ENCODE measurements at regions not wholly inside any gene's neighbourhood (a gene's known extent, or its start where the extent isn't known, plus 50 kb on each side); places are given as distances from the start of the nearest gene placed in this dataset.

- TF ChIP-seq, protein P1, sequence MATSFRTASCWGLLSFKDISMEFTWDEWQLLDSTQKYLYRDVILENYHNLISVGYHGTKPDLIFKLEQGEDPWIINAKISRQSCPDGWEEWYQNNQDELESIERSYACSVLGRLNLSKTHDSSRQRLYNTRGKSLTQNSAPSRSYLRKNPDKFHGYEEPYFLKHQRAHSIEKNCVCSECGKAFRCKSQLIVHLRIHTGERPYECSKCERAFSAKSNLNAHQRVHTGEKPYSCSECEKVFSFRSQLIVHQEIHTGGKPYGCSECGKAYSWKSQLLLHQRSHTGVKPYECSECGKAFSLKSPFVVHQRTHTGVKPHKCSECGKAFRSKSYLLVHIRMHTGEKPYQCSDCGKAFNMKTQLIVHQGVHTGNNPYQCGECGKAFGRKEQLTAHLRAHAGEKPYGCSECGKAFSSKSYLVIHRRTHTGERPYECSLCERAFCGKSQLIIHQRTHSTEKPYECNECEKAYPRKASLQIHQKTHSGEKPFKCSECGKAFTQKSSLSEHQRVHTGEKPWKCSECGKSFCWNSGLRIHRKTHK (tag by site-specific recombination; IDR thresholded peaks at IDR 0.05) = no peak
- TF ChIP-seq, protein P2, sequence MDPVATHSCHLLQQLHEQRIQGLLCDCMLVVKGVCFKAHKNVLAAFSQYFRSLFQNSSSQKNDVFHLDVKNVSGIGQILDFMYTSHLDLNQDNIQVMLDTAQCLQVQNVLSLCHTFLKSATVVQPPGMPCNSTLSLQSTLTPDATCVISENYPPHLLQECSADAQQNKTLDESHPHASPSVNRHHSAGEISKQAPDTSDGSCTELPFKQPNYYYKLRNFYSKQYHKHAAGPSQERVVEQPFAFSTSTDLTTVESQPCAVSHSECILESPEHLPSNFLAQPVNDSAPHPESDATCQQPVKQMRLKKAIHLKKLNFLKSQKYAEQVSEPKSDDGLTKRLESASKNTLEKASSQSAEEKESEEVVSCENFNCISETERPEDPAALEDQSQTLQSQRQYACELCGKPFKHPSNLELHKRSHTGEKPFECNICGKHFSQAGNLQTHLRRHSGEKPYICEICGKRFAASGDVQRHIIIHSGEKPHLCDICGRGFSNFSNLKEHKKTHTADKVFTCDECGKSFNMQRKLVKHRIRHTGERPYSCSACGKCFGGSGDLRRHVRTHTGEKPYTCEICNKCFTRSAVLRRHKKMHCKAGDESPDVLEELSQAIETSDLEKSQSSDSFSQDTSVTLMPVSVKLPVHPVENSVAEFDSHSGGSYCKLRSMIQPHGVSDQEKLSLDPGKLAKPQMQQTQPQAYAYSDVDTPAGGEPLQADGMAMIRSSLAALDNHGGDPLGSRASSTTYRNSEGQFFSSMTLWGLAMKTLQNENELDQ (tag by site-specific recombination; IDR thresholded peaks at IDR 0.05; ENCODE audit: low read depth) = no peak
- TF ChIP-seq, protein P3, sequence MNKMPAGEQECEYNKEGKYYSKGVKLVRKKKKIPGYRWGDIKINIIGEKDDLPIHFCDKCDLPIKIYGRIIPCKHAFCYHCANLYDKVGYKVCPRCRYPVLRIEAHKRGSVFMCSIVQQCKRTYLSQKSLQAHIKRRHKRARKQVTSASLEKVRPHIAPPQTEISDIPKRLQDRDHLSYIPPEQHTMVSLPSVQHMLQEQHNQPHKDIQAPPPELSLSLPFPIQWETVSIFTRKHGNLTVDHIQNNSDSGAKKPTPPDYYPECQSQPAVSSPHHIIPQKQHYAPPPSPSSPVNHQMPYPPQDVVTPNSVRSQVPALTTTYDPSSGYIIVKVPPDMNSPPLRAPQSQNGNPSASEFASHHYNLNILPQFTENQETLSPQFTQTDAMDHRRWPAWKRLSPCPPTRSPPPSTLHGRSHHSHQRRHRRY (tag by site-specific recombination; IDR thresholded peaks at IDR 0.05) = no peak
- TF ChIP-seq SCRT2 (tag by site-specific recombination; IDR thresholded peaks at IDR 0.05) = no peak
- no peak for TF ChIP-seq KLF16 (tag by site-specific recombination; IDR thresholded peaks at IDR 0.05)
These were observed 146.9 kb upstream of the MYLIP start (continued) for GRCh38 chr6:15981956-15982355.

DNA sequence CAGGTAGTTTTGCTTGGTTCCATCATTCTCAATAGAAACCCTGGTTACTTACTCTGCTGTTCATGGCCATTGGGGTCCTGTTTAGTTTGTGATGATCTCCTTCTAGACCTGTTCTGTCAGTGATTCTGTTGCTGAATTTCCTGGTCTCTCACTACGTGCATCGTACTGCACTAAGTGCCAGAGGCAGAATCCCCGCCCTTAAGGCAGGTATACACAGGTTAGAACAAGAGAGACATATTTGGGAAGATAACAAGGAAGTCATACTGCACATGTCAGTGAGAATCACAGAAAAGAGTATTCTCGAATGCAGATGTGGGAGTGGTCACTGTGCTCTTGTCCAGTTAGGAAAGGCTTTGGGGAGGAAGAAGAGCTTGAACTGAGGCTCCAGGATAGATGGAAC, 148.1 kb upstream of the MYLIP start:
- ChIA-PET POLR2A (interaction anchor here (2.0 kb wide), 1 partner anchor 148 kb away, joined by 5 read pairs; the partner anchor contains the start of gene MYLIP), CTCF (no interaction called here)
- TF ChIP-seq ZNF391 (tag by site-specific recombination; IDR thresholded peaks at IDR 0.05; ENCODE audit: borderline replicate concordance, low read depth) (no peak), KLF9 (tag by site-specific recombination; IDR thresholded peaks at IDR 0.05; ENCODE audit: low read depth) (no peak)
- Histone ChIP-seq H3K27ac (ENCODE audit: extremely low read depth, low read depth, low read length) (no peak overlapping the region), H3K36me3 (ENCODE audit: control insufficient read depth in 2 of 2, insufficient read depth in 1 of 2, low read length in 2 of 2) (no peaks in the 10 kb centered on the region), H3K9me3 (ENCODE audit: control insufficient read depth, insufficient read depth, low read depth, low read length) (no peaks in the 10 kb centered on the region), H3K4me1 (ENCODE audit: control insufficient read depth, insufficient read depth, low read length) (no peaks in the 10 kb centered on the region), H3K4me3 (ENCODE audit: low read depth, low read length) (no peak overlapping the region)

DNA sequence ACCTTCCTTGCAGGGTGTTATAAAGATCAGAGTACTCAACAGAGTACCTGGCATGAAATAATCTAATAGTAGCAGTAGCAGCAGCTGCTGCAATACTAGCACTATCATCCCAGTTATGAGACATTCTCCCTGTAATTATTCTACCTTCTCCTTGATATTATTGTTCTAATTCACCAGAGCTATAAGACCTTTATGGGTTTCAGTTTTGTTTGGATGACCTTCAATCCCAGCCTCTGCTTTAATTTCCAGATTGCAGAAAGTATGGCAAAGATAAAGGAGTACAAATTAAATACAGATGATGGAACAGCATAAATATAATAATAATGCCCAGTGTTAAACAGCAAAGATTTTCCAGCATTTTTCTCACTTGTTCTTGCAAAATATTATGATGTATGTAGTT, 150.5 kb upstream of the MYLIP start:
- no peak overlapping the region for H3K4me3 ChIP-seq (ENCODE audit: low read depth, low read length)
- H3K4me1 ChIP-seq (ENCODE audit: control insufficient read depth, insufficient read depth, low read length) = no peaks in the 10 kb centered on the region
- no peak overlapping the region for H3K27ac ChIP-seq (ENCODE audit: extremely low read depth, low read depth, low read length)
- no peaks in the 10 kb centered on the region for H3K36me3 ChIP-seq (ENCODE audit: control insufficient read depth in 2 of 2, insufficient read depth in 1 of 2, low read length in 2 of 2)
- ChIA-PET POLR2A (no interaction called here), CTCF (interaction anchor here (0.7 kb wide), 2 partner anchors 12 to 257 kb away, joined by 3 read pairs; no protein-coding TSS in a partner anchor)
- TF ChIP-seq PATZ1 (tag by site-specific recombination; IDR thresholded peaks at IDR 0.05) (no peak), ZNF302 (tag by site-specific recombination; IDR thresholded peaks at IDR 0.05; ENCODE audit: low read depth) (no peak), ZNF10 (tag by site-specific recombination; IDR thresholded peaks at IDR 0.05) (no peak)
- no peaks in the 10 kb centered on the region for H3K9me3 ChIP-seq (ENCODE audit: control insufficient read depth, insufficient read depth, low read depth, low read length)

GRCh38 chr6:15977050-15977449, 151.8 kb upstream of the MYLIP start:
- TF ChIP-seq ZNF664 (tag by site-specific recombination; IDR thresholded peaks at IDR 0.05) (no peak), ZNF623 (tag by site-specific recombination; IDR thresholded peaks at IDR 0.05) (no peak), ZNF311 (tag by site-specific recombination; IDR thresholded peaks at IDR 0.05; ENCODE audit: borderline replicate concordance) (no peak), ZNF610 (tag by site-specific recombination; IDR thresholded peaks at IDR 0.05; ENCODE audit: borderline replicate concordance) (no peak)
- CTCF ChIA-PET = interaction anchor here (0.7 to 0.8 kb wide), 3 partner anchors 116 to 286 kb away, joined by 3 to 4 read pairs (median 4); no protein-coding TSS in a partner anchor
- no peak overlapping the region for H3K27ac ChIP-seq (ENCODE audit: extremely low read depth, low read depth, low read length)
- POLR2A ChIA-PET = no interaction called here
- H3K9me3 ChIP-seq (ENCODE audit: control insufficient read depth, insufficient read depth, low read depth, low read length) = no peaks in the 10 kb centered on the region
- H3K4me3 ChIP-seq (ENCODE audit: low read depth, low read length) = no peak overlapping the region
- H3K36me3 ChIP-seq (ENCODE audit: control insufficient read depth in 2 of 2, insufficient read depth in 1 of 2, low read length in 2 of 2) = no peaks in the 10 kb centered on the region
- H3K4me1 ChIP-seq (ENCODE audit: control insufficient read depth, insufficient read depth, low read length) = no peaks in the 10 kb centered on the region
